SKM-1 (cell line): ENCODE measurements at regions not wholly inside any gene's neighbourhood (a gene's known extent, or its start where the extent isn't known, plus 50 kb on each side); places are given as distances from the start of the nearest gene placed in this dataset.
A peak's percentile ranks its signal among the peaks of the same experiment; 100 is the strongest.
"Not testable (repeated sequence)": the region's sequence is repeated elsewhere in the genome, so short reads cannot be mapped to it uniquely, and the experiment has no call there.

Experiments used
- DNase-seq: peaks from one replicate; lab custom pipeline; 2025; ENCODE audit not compliant: unreplicated experiment; lab: John Stamatoyannopoulos, UW

- no peak for DNase-seq
Observed at GRCh38 chr3:43838009-43838758, 147.4 kb downstream of the ABHD5 start.

- no peak for DNase-seq
Observed at GRCh38 chr3:43838877-43839276, 148.1 kb downstream of the ABHD5 start.

- no peak for DNase-seq
Observed at GRCh38 chr3:43843386-43843785, 152.6 kb downstream of the ABHD5 start.

DNA sequence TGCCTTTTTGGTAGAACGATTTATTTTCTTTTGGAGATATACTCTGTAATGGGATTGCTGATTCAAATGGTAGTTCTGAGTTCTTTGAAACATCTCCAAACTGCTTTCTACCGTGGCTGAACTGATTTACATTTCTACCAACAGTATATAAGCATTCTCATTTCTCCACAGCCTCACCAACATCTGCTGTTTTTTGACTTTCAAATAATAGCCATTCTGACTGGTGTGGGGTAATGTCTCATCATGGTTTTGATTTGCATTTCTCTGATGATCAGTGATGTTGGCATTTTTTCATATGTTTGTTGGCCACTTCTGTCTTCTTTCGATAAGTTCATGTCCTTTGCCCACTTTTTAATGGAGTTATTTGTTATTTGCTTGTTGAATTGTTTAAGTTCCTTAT lies 154.0 kb downstream of the ABHD5 start:
- DNase-seq, result no peak

GRCh38 chr3:43845553-43845952 lies 154.8 kb downstream of the ABHD5 start:
- DNase-seq, result not testable (repeated sequence)

- DNase-seq, result no peak
Observed at GRCh38 chr3:43852066-43852465, 161.3 kb downstream of the ABHD5 start.

- DNase-seq, result no peak
Observed at GRCh38 chr3:43854283-43854682, 163.5 kb downstream of the ABHD5 start.

GRCh38 chr3:43854916-43855315 lies 164.2 kb downstream of the ABHD5 start:
- DNase-seq, result no peak

- DNase-seq, result peak; percentile 58
Observed at GRCh38 chr3:43855674-43856299, 165.0 kb downstream of the ABHD5 start.

GRCh38 chr3:43856351-43856750 lies 165.6 kb downstream of the ABHD5 start:
- no peak for DNase-seq

- DNase-seq, result no peak
Observed at GRCh38 chr3:43856761-43857160, 166.0 kb downstream of the ABHD5 start.

DNA sequence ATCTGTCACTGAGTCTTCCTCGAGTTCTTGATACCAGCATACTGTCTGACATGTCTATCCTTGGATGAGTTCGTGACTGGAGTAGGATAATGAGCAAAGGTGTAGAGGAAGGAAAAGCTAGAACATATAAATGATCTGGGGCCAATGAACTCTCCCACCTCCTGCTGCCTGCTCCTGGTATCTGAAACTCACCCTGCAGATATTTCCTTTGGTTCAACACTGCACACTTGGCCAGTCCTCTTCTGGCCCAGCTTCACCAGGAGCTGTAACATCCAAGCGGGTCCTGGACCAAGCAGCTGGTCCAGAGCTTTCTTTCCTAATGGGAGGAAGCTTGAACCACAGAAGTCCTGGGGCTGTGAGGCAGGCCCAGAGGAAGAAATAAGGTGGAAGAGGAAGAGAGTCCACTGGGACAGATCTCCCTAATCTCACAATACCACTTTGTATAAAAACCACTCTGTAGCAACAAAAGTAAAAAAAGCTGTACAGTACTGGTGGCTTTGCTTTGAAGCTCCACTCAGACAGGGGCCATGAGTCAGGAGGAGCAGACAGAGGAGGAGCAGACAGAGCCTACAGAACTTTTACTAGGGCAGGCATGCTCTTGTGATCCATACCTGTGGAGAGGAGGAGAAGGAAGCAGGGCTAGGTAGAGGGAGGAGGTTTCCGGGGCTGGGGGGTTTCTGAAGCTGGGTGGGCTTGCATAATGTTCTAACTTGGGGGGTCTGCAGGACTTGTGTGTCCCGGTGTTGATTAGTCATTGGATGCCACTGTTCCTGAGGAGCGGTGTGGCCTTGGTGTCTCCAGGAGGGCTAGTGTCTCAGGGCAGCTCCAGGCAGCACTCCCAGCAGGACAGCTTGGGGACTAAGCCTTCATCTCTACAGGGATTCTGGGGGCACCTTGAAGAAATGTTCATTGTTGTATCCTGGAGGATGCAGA lies 166.9 kb downstream of the ABHD5 start:
- no peak for DNase-seq

DNA sequence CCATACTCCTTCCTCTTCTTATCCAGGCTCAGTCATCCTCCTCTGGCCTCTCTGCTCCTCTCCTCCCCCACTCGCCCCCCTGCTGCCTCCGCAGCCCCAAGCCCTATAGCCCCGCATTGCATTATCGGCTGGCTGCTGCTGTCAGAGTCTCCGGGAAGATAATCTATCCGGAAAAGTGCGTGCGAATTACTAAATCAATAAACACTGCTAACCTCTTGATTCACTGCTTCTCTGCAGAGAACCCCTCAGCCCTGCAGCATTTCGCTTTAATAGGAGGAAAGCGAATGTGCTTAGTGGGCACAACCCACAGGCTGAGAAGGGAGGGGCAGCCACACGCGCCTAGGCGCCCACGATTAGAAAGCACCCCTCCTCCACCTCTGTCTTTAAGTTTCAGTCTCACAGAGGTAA lies 167.6 kb downstream of the ABHD5 start:
- no peak for DNase-seq

DNA sequence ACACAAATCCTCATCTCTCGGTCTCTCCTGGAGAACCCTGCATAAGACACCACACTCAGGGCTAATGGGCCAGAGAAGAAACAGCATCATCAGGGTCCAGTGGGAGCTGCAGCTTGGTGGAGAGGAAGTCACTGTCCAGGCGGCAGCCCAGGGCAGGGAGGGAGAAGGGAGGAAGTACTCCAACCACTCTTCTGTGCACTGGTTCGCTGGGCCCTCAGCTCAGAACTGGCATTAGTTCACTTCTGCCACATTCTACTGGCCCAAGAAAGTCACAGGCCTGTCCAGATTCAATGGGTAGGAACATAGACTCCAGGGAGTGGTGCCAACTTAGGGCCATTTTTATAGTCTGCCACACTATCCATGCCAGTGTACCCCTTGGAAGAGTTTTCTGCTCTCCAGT lies 169.0 kb downstream of the ABHD5 start:
- DNase-seq, result no peak

- DNase-seq, result no peak
Observed at GRCh38 chr3:43861635-43862034, 170.9 kb downstream of the ABHD5 start.

- DNase-seq, result no peak
Observed at GRCh38 chr3:43862470-43862869, 171.7 kb downstream of the ABHD5 start.

DNA sequence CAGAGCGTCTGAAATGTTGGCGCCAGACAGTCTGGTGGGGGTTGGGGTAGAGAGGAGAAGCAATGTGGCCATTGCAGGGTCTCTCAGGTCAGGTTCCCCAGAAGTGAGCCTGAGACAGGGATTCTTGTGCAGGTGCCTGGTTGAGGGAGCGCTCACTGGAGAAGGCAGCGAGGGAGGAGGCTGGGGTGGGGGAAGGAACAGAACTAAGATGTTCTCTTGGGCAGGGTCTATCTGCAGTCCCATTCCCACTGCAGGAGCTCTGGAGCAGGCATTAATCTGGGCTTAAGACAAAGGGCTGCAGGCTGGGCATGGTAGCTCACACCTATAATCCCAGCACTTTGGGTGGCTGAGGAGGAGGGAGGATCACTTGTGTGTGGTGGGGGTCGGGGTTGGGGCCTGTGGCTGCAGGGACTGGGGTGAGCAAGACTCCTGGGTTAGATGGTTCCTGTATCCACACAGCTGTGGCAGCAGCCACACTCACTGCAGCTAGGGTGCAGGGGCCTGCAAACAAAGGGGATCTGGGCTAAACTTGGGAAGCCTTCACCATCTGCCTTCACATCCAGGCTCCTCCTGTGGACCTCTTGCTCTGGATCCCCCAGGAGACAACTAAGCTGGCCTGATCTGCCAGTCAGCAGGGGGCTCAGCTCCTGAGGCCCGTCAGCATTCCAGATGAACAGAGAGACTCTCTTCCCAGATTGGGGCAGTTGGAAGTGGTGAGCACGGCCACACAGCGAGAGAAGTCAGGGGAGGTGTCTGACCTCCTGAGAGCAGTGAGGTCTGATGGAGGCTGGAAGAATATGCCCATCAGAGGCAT lies 172.5 kb downstream of the ABHD5 start:
- no peak for DNase-seq

DNA sequence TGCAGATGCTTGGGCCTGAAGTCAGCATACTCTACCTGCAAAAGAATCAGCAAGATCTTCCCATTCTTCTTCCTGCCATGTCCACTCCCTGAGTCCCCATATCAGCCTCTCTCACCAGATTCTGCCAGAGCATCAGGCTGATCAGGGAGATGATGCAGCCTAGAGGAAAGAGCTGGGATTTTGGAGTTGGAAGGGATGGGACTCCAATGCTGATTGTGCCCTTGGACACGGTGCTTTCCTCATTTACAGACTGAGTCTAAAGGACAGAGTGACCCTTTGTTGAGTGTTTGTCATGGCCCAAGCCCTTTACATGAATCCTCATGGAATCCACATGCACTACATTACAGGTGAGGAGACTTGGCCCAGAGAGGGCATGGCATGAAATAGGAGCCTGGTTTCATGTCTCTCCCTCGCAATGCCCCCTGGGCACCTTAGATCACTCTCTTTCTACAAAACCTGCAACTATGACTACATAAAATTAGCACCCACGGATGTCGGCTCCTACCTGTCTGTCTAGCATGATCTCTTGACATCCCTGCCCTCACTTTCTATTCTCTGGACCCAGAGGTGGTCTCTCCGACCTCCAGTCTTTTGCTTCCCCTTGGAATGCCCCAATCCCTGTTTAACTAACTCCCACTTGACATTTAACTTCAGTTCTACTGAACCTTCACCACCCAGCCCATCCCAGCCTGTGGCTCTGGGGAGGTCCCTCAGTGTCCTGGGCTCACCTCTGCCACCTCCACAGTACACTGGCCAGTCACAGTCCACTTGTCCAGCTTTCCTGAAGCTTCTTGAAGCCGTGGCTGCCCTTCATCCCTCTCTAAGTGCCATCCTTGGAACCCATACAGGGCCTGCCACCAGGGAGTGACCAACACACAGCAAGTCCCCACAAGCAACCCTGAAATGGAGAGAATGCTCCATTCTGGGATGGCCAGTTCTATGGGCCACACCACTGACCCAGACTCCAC lies 173.5 kb downstream of the ABHD5 start:
- no peak for DNase-seq

DNA sequence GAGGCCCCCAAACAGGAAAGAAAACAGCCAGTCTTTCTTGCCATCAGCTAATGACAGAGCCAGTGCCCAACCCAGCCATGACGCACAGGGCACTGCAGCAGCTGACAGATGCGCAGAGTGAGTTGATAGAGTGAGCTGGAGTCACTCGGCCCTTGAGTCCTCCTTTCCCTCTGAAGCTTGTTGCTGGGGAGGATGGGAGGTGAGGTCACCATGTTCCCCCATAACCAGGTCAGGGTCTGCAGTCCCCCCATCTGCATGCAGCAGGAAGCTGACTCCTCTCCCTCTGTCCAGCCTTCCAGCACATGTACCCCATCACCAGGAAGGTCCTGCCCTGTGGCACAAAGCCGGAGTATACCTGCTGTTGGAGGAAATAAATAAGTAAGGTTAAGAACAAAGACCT lies 174.6 kb downstream of the ABHD5 start:
- DNase-seq, result no peak
